Pancreas (tissue), 10 donors: ENCODE measurements at regions not wholly inside any gene's neighbourhood (a gene's known extent, or its start where the extent isn't known, plus 50 kb on each side); places are given as distances from the start of the nearest gene placed in this dataset.

Source experiments
- ATAC-seq, 4 donors: fragments of 200-7000 bp; cut with Tn5 transposase; one replicate each; pipeline versions ENCODE4 v1.8.0 to v1.9.1; 2020; ENCODE audit warnings: mild to moderate bottlenecking in 4 of 4, moderate library complexity in 4 of 4
- DNase-seq, 6 donors: peaks; one replicate each; pipeline ENCODE4 v3.0.0-alpha.2; 2020
- FAIRE-seq: peaks from 2 replicates; lab custom pipeline; 2012; peaks lifted over from hg19 to GRCh38; lab: Jason Lieb, UNC
- H3K27ac ChIP-seq, 4 donors: fragments of 200-600 bp; sonication (generic); 1 replicate in 3 of 4; 2 replicates in 1 of 4; pipeline versions ENCODE4 v1.5.0 to v1.8.0; 2020
- H3K27me3 ChIP-seq, 4 donors: fragments of 200-600 bp; one replicate each; pipeline ENCODE4 v1.8.0; 2021
- H3K36me3 ChIP-seq, 3 donors: fragments of 200-600 bp; sonication (generic) in 1 of 3; one replicate each; pipeline versions ENCODE4 v1.5.0 to v1.8.0; 2020 to 2021
- H3K4me1 ChIP-seq, 3 donors: fragments of 200-600 bp; one replicate each; pipeline ENCODE4 v1.8.0; 2021
- H3K4me3 ChIP-seq, 4 donors: fragments of 200-600 bp; sonication (generic) in 2 of 4; one replicate each; pipeline versions ENCODE4 v1.5.0 to v1.8.0; 2020 to 2021
- H3K9me3 ChIP-seq, 4 donors: fragments of 200-600 bp; one replicate each; pipeline ENCODE4 v1.8.0; 2021
- WGBS, 2 donors: extraction: QIAGEN DNeasy Blood & Tissue Kit; methylation state at CpG; one replicate each; pipeline ENCODE4 v1.1.7; 2013; 5-methylcytosine and 5-hydroxymethylcytosine counted together
- intact Hi-C, 3 donors: fragments of 100-400 bp; cut with DNase I; formaldehyde crosslinking; loops; one replicate each; pipeline versions ENCODE4 v1.11.1 to v1.14.2; 2022
- TF ChIP-seq, protein P1 (sequence below), 4 donors: fragments of 200-600 bp; sonication (generic) in 3 of 4; IDR thresholded peaks; one replicate each; pipeline versions ENCODE4 v1.5.0 to v1.8.0; 2021; ENCODE audit warnings: antibody characterized with exemption in 4 of 4
- donor health status: healthy with polysubstance abuse.
- donor health status: DM: no; HTN: no; CAD: no; lungs with moderate emphysema.
- donor health status: DM: no; HTN: no; CAD: no.
- donor health status: control.
- donor health status: control.
- donor health status: Bipolar disorder and iron deficiency.
- donor health status: DM: yes; HTN: yes; CAD: no.
- donor health status: DM: no; HTN: no; CAD: no.
- donor health status: DM: no; HTN: no; CAD: no.
- donor health status: DM: yes; HTN: yes; CAD: no.

DNA sequence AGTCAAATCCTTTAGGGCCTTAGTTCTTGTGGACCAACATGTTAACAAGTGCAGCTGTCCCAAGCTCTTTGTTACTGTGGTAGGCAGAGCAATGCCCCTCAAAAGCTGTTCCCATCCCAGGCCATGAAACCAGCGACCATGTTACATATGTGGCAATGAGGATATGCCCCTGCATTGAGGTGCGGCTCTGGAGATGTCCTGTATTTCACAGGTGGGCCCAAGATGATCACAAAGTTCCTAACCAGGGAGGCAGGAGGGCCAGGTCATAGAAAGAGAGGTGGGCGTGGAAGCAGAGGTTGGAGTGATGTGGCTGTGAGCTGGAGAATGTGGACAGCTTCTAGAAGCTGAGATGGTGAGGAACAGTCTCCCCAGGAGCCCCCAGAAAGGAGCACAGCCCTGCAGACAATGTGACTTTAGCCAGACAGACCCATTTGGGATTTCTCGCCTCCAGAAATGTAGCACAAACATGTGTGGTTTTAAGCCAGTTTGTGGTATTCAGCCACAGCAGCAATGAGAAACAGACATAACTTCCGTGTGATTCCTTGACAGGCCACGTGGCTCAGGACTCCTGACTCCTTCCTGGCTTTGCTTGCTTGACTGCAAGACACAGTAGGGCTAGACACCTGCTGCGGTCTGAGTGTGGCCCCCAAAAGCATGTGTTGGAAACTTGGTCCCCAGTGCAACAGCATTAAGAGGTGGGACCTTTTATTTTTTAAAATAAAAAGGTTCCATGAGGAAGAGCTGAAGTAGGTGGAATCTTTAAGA lies 778.3 kb downstream of the KCNJ18 start:
- Histone ChIP-seq H3K9me3 (no peaks in the 10 kb centered on the region), H3K27me3 (no peaks in the 10 kb centered on the region), H3K4me3 (no peak overlapping the region), H3K27ac (no peak overlapping the region), H3K36me3 (no peaks in the 10 kb centered on the region), H3K4me1 (no peaks in the 10 kb centered on the region)
- WGBS, 2 donors, result 42 to 46% methylated on average over 7 of the region's 7 CpGs
- DNase-seq, result no peak
- no peak for ATAC-seq
- intact Hi-C loops, result no loop called here
- TF ChIP-seq, protein P1, sequence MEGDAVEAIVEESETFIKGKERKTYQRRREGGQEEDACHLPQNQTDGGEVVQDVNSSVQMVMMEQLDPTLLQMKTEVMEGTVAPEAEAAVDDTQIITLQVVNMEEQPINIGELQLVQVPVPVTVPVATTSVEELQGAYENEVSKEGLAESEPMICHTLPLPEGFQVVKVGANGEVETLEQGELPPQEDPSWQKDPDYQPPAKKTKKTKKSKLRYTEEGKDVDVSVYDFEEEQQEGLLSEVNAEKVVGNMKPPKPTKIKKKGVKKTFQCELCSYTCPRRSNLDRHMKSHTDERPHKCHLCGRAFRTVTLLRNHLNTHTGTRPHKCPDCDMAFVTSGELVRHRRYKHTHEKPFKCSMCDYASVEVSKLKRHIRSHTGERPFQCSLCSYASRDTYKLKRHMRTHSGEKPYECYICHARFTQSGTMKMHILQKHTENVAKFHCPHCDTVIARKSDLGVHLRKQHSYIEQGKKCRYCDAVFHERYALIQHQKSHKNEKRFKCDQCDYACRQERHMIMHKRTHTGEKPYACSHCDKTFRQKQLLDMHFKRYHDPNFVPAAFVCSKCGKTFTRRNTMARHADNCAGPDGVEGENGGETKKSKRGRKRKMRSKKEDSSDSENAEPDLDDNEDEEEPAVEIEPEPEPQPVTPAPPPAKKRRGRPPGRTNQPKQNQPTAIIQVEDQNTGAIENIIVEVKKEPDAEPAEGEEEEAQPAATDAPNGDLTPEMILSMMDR (IDR thresholded peaks at IDR 0.05), result no peak
- FAIRE-seq, result no peak

DNA sequence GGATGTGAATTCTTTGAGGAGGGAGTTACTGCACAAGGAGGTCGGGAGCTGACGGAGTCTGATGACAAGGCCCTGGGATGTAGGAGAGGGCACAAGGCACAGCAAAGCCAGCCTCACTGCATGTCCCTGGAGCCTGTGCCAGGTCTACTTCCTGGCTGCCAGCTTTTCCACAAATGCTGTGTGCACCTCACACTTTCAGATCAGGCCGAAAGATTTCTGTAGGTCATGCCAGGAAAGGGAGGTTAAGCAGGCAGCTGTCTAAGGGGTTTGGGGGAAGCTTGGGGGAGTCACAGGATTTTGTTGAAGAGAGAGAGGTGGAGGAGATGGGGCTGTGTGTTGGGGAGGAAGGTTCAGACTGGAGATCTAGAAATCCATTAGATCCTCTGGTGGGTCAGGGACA lies 792.5 kb downstream of the KCNJ18 start:
- no peak for DNase-seq
- H3K9me3 ChIP-seq, result no peaks in the 10 kb centered on the region
- no peak for ATAC-seq
- 50 to 71% methylated on average over 3 of the region's 3 CpGs for WGBS, 2 donors
- no peaks in the 10 kb centered on the region for H3K27me3 ChIP-seq
- FAIRE-seq, result no peak
- no peak overlapping the region for H3K4me3 ChIP-seq
- TF ChIP-seq, protein P1 (IDR thresholded peaks at IDR 0.05), result no peak
- no peaks in the 10 kb centered on the region for H3K4me1 ChIP-seq
- intact Hi-C loops, result no loop called here
- H3K27ac ChIP-seq, result no peak overlapping the region
- H3K36me3 ChIP-seq, result no peaks in the 10 kb centered on the region

DNA sequence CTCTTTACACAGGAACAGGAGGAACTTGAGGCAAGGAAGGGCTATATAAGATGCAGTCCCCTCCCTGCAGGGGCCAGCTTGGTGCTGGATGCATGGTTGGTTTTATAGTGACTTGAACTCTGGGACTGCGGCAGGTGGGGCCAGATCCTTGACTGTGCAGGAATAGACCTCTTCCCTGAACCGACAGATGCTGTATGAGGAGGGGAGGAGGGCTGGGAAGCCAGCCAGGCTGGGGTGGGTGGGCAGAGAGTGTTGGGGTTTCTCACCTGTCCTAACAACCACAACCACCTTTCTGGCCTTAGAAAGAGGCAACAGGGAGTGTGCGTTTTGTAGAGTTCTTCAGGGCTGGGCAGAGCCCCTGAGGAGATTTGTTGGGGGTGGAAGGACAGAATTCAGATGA lies 798.1 kb downstream of the KCNJ18 start:
- Histone ChIP-seq H3K4me1 (no peaks in the 10 kb centered on the region), H3K4me3 (no peak overlapping the region), H3K36me3 (no peaks in the 10 kb centered on the region), H3K27ac (no peak overlapping the region), H3K9me3 (no peaks in the 10 kb centered on the region), H3K27me3 (no peaks in the 10 kb centered on the region)
- intact Hi-C loops, result no loop called here
- FAIRE-seq (no peak), ATAC-seq (no peak), DNase-seq (no peak)
- TF ChIP-seq, protein P1 (IDR thresholded peaks at IDR 0.05), result no peak
- WGBS, 2 donors, result 34 to 39% methylated on average over 3 of the region's 3 CpGs

DNA sequence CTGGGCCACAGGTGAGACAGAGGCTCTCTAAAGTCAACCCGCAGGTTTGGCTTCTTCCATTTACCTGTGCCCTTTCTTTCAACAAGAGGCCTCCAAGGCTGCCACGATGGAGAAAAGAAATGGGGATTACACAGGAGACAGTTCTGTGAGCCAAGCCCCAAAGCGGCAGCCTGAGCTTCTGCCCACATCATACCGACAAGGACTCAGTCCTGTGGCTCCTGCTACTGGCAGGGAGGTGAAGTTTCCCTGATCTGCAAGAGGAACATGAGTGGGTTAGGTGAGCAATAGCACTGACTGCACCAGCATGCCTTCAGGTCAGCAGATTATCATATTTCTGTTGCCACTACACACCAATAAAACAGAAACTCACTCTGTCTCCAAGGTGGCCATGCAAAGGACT lies 800.0 kb downstream of the KCNJ18 start:
- ATAC-seq, result no peak
- FAIRE-seq, result no peak
- no peak overlapping the region for H3K27ac ChIP-seq
- WGBS, 2 donors, result 37 to 45% methylated on average over 4 of the region's 4 CpGs
- no peaks in the 10 kb centered on the region for H3K36me3 ChIP-seq
- intact Hi-C loops, result no loop called here
- H3K9me3 ChIP-seq, result no peaks in the 10 kb centered on the region
- no peaks in the 10 kb centered on the region for H3K27me3 ChIP-seq
- TF ChIP-seq, protein P1 (IDR thresholded peaks at IDR 0.05), result no peak
- H3K4me1 ChIP-seq, result no peaks in the 10 kb centered on the region
- no peak for DNase-seq
- no peak overlapping the region for H3K4me3 ChIP-seq

DNA sequence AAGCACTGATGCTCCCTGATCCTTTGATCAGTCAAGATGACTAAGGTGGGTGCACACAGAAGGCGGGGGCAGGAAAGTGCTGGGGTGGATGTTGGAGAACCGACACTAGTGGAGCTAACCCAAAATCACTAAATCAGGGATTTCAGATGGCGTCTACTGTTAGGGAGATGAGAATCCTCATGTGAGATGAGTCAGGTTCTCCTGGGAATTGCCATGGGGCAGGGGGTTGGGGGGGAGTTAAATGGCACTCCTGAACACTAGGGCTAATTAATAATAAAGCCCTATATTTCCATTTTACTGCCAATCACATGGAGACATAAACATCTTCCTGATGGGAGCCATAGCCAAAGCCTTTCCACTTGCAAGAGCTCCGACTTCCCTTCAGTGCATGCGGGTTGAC lies 804.1 kb downstream of the KCNJ18 start:
- H3K4me3 ChIP-seq, result no peak overlapping the region
- H3K36me3 ChIP-seq, result no peaks in the 10 kb centered on the region
- no peaks in the 10 kb centered on the region for H3K9me3 ChIP-seq
- TF ChIP-seq, protein P1 (IDR thresholded peaks at IDR 0.05), result no peak
- no peaks in the 10 kb centered on the region for H3K27me3 ChIP-seq
- H3K27ac ChIP-seq, result no peak overlapping the region
- no peaks in the 10 kb centered on the region for H3K4me1 ChIP-seq
- DNase-seq (no peak), ATAC-seq (no peak), FAIRE-seq (no peak)
- intact Hi-C loops, result no loop called here
- 60% methylated on average over 5 of the region's 5 CpGs for WGBS, 2 donors
